CD4-positive, alpha-beta T cell (primary cell): ENCODE measurements at regions not wholly inside any gene's neighbourhood (a gene's known extent, or its start where the extent isn't known, plus 50 kb on each side); places are given as distances from the start of the nearest gene placed in this dataset.

ENCODE experiments used
- ATAC-seq: fragments of 200-7000 bp; cut with Tn5 transposase; one replicate; pipeline ENCODE4 v1.10.0; 2022; ENCODE audit warnings: mild to moderate bottlenecking; ENCODE audit not compliant: poor library complexity
- CTCF ChIA-PET: fragments of 350-600 bp; sonication (Branson Sonifier 250); formaldehyde crosslinking; loops from one replicate; lab custom pipeline; 2021; ENCODE audit warnings: antibody characterized with exemption, inconsistent platforms; lab: Charles Lee
- POLR2A ChIA-PET: fragments of 350-600 bp; sonication (Branson Sonifier 250); formaldehyde crosslinking; loops from one replicate; lab custom pipeline; 2021; ENCODE audit warnings: antibody characterized with exemption, inconsistent platforms; lab: Charles Lee
- DNase-seq, 14 experiments: peaks; one replicate each; pipeline ENCODE4 v3.0.0-alpha.2; 2013 to 2020; ENCODE audit warnings: mixed read lengths in 2 of 14
- H3K27ac ChIP-seq, 2 donors: one replicate each; pipeline versions ENCODE4 v1.5.1 to v1.7.0; 2013; ENCODE audit warnings: low read length in 2 of 2, low read depth in 1 of 2, mild to moderate bottlenecking in 1 of 2
- H3K27me3 ChIP-seq, 2 experiments: 1 replicate in 1 of 2; 2 replicates in 1 of 2; pipeline versions ENCODE4 v1.6.1 to v1.7.0; 2013; ENCODE audit warnings: low read length in 2 of 2, control low read depth in 1 of 2, mild to moderate bottlenecking in 1 of 2, moderate library complexity in 1 of 2; ENCODE audit not compliant: insufficient read depth in 2 of 2, control insufficient read depth in 1 of 2
- H3K36me3 ChIP-seq: one replicate; pipeline ENCODE4 v1.6.1; 2013; ENCODE audit warnings: low read length, control low read depth; ENCODE audit not compliant: insufficient read depth
- H3K4me1 ChIP-seq: one replicate; pipeline ENCODE4 v1.6.1; 2013; ENCODE audit warnings: low read length, control low read depth; ENCODE audit not compliant: insufficient read depth
- H3K4me3 ChIP-seq: one replicate; pipeline ENCODE4 v1.5.1; 2013; ENCODE audit warnings: mild to moderate bottlenecking, low read length, moderate library complexity
- H3K9me3 ChIP-seq, 2 experiments: 1 replicate in 1 of 2; 2 replicates in 1 of 2; pipeline versions ENCODE4 v1.6.1 to v1.7.0; 2013; ENCODE audit warnings: low read length in 2 of 2, mild to moderate bottlenecking in 2 of 2, control low read depth in 1 of 2, moderate library complexity in 1 of 2; ENCODE audit not compliant: control insufficient read depth in 1 of 2, insufficient read depth in 1 of 2
- H3K27ac Mint-ChIP-seq: one replicate; pipeline ENCODE4 v1.8.0; 2020; ENCODE audit warnings: mixed read lengths
- H3K27me3 Mint-ChIP-seq: one replicate; pipeline ENCODE4 v1.8.0; 2021; ENCODE audit warnings: mixed read lengths
- H3K36me3 Mint-ChIP-seq: one replicate; pipeline ENCODE4 v1.8.0; 2021; ENCODE audit warnings: low read depth, mixed read lengths
- H3K4me1 Mint-ChIP-seq: one replicate; pipeline ENCODE4 v1.8.0; 2021; ENCODE audit warnings: low read depth, mixed read lengths
- H3K4me3 Mint-ChIP-seq: one replicate; pipeline ENCODE4 v1.8.0; 2020; ENCODE audit warnings: mild to moderate bottlenecking, mixed read lengths
- H3K9me3 Mint-ChIP-seq: one replicate; pipeline ENCODE4 v1.8.0; 2020; ENCODE audit warnings: mixed read lengths
- CTCF ChIP-seq: fragments of 200-600 bp; IDR thresholded peaks from one replicate; pipeline ENCODE4 v1.8.0; 2022; ENCODE audit warnings: antibody characterized with exemption, mild to moderate bottlenecking
- intact Hi-C, 2 experiments: fragments of 100-400 bp; cut with DNase I in 1 of 2; cut with micrococcal nuclease in 1 of 2; formaldehyde crosslinking; loops; one replicate each; pipeline versions ENCODE4 v1.15.1 to v1.9.0; 2023 to 2025; cut with DNase I, micrococcal nuclease

- no peak overlapping the region for H3K27ac ChIP-seq
- no peaks in the 10 kb centered on the region for H3K27me3 Mint-ChIP-seq
- no peaks in the 10 kb centered on the region for H3K36me3 Mint-ChIP-seq
- ATAC-seq: no peak
- peaks cover 0 to 22% of the 10 kb centered on the region in 2 experiments for H3K9me3 ChIP-seq
- no peaks in the 10 kb centered on the region for H3K36me3 ChIP-seq
- H3K4me3 ChIP-seq: no peak overlapping the region
- TF ChIP-seq CTCF: no peak
- H3K27me3 ChIP-seq: peaks cover 0 to 2% of the 10 kb centered on the region in 2 experiments
- no peak for DNase-seq
- ChIA-PET CTCF (no interaction called here), POLR2A (no interaction called here)
- intact Hi-C loops: no loop called here
- H3K4me1 Mint-ChIP-seq: no peaks in the 10 kb centered on the region
- no peak overlapping the region for H3K4me3 Mint-ChIP-seq
- H3K4me1 ChIP-seq: no peaks in the 10 kb centered on the region
- no peak overlapping the region for H3K27ac Mint-ChIP-seq
- no peaks in the 10 kb centered on the region for H3K9me3 Mint-ChIP-seq
Measured at GRCh38 chr10:128697437-128697836, 571.2 kb upstream of the MKI67 start.

GRCh38 chr10:128701381-128701780 is 575.2 kb upstream of the MKI67 start:
- intact Hi-C loops: no loop called here
- H3K36me3 Mint-ChIP-seq: no peaks in the 10 kb centered on the region
- DNase-seq: no peak
- no peak overlapping the region for H3K4me3 Mint-ChIP-seq
- POLR2A ChIA-PET: no interaction called here
- no peak for TF ChIP-seq CTCF
- H3K9me3 Mint-ChIP-seq: no peaks in the 10 kb centered on the region
- Histone ChIP-seq H3K4me3 (no peak overlapping the region), H3K27ac (no peak overlapping the region), H3K36me3 (no peaks in the 10 kb centered on the region), H3K27me3 (peaks cover 0 to 2% of the 10 kb centered on the region in 2 experiments), H3K9me3 (peaks cover 0 to 6% of the 10 kb centered on the region in 2 experiments), H3K4me1 (no peaks in the 10 kb centered on the region)
- ATAC-seq: no peak
- H3K27me3 Mint-ChIP-seq: no peaks in the 10 kb centered on the region
- no peaks in the 10 kb centered on the region for H3K4me1 Mint-ChIP-seq
- no peak overlapping the region for H3K27ac Mint-ChIP-seq
- CTCF ChIA-PET: no interaction called here

- Mint-ChIP-seq H3K4me1 (no peaks in the 10 kb centered on the region), H3K9me3 (no peaks in the 10 kb centered on the region), H3K36me3 (no peaks in the 10 kb centered on the region), H3K4me3 (no peak overlapping the region), H3K27ac (no peak overlapping the region), H3K27me3 (no peaks in the 10 kb centered on the region)
- peaks cover 0 to 6% of the 10 kb centered on the region in 2 experiments for H3K9me3 ChIP-seq
- ChIA-PET CTCF (no interaction called here), POLR2A (no interaction called here)
- no peak overlapping the region for H3K4me3 ChIP-seq
- H3K36me3 ChIP-seq: no peaks in the 10 kb centered on the region
- intact Hi-C loops: no loop called here
- H3K27me3 ChIP-seq: peaks cover 0 to 2% of the 10 kb centered on the region in 2 experiments
- DNase-seq (no peak), ATAC-seq (no peak)
- no peak for TF ChIP-seq CTCF
- H3K27ac ChIP-seq: no peak overlapping the region
- H3K4me1 ChIP-seq: no peaks in the 10 kb centered on the region
Measured at GRCh38 chr10:128701837-128702236, 575.6 kb upstream of the MKI67 start.
